ENCODE measurements at regions not wholly inside any gene's neighbourhood (a gene's known extent, or its start where the extent isn't known, plus 50 kb on each side); places are given as distances from the start of the nearest gene placed in this dataset.

DNA sequence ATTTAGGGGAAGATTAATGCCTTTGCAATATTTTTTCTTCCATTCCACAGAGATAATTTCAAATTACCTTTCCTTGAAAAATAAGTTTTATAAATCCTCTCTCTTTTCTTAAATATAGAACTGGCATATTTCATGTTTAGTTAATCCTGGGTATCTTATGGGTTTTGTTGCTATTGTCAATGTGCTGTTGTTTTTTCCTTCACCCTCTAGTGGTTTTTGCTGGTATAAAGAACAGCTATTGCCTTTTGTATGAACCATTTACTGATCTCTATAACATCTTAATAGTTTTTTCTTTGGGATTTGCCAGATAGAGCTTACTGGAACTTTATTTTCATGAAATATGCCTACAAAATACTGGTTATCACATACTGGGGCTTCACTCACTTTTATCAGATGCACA is 359.6 kb upstream of the DPPA4 start:
- H3K27me3 ChIP-seq (replicated peaks in 1 of 2; ENCODE audit: control insufficient read depth in 2 of 2, insufficient read depth in 2 of 2, low read length in 1 of 2), result no peaks in the 10 kb centered on the region
- no peak overlapping the region for H3K4me3 ChIP-seq
- H3K9ac ChIP-seq (ENCODE audit: control insufficient read depth, insufficient read depth, low read length), result no peak overlapping the region
- CTCF ChIA-PET, result no interaction called here
- H3K4me1 ChIP-seq (ENCODE audit: control insufficient read depth, insufficient read depth, low read length), result no peaks in the 10 kb centered on the region
- H4K20me1 ChIP-seq (ENCODE audit: control insufficient read depth, insufficient read depth), result no peaks in the 10 kb centered on the region
- no peak overlapping the region for H2AFZ ChIP-seq (ENCODE audit: control insufficient read depth, low read depth, low read length)
- H3K79me2 ChIP-seq (ENCODE audit: control insufficient read depth, insufficient read depth, low read length), result no peaks in the 10 kb centered on the region
- intact Hi-C loops (cut with micrococcal nuclease; ENCODE audit: unreplicated experiment), result no loop called here
- DNase-seq (ENCODE audit: low read depth, low spot score) (no peak), FAIRE-seq (no peak), ATAC-seq (no peak)
- RAD21 ChIA-PET (ENCODE audit: unreplicated experiment), result no interaction called here
- POLR2A ChIA-PET, result no interaction called here
- no TSS peak for BruUV-seq (replicated peaks)
- no peaks in the 10 kb centered on the region for H3K36me3 ChIP-seq (ENCODE audit: control insufficient read depth in 2 of 2, insufficient read depth in 2 of 2, low read length in 1 of 2)
- in situ Hi-C loops (cut with MboI), result no loop called here
- SMC1A ChIA-PET (ENCODE audit: uncharacterized antibody, unreplicated experiment), result no interaction called here
- no peak overlapping the region for H3K27ac ChIP-seq (ENCODE audit: control insufficient read depth, insufficient read depth)
- no peaks in the 10 kb centered on the region for H3K9me3 ChIP-seq (replicated peaks; ENCODE audit: control insufficient read depth, insufficient read depth, low read length)
- no peak overlapping the region for H3K4me2 ChIP-seq (ENCODE audit: control insufficient read depth, insufficient read depth)
- TF ChIP-seq POLR2AphosphoS5 (IDR thresholded peaks at IDR 0.05; ENCODE audit: low read length) (no peak), KAT2A (conservative IDR thresholded peaks at IDR 0.05; ENCODE audit: control insufficient read depth, low read depth, low read length) (no peak), IRF4 (IDR thresholded peaks at IDR 0.05; ENCODE audit: low read depth, low read length) (no peak), IKZF2 (IDR thresholded peaks at IDR 0.05) (no peak)
- TF ChIP-seq, protein P1, sequence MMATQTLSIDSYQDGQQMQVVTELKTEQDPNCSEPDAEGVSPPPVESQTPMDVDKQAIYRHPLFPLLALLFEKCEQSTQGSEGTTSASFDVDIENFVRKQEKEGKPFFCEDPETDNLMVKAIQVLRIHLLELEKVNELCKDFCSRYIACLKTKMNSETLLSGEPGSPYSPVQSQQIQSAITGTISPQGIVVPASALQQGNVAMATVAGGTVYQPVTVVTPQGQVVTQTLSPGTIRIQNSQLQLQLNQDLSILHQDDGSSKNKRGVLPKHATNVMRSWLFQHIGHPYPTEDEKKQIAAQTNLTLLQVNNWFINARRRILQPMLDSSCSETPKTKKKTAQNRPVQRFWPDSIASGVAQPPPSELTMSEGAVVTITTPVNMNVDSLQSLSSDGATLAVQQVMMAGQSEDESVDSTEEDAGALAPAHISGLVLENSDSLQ (IDR thresholded peaks at IDR 0.05), result no peak
- TF ChIP-seq, protein P2, sequence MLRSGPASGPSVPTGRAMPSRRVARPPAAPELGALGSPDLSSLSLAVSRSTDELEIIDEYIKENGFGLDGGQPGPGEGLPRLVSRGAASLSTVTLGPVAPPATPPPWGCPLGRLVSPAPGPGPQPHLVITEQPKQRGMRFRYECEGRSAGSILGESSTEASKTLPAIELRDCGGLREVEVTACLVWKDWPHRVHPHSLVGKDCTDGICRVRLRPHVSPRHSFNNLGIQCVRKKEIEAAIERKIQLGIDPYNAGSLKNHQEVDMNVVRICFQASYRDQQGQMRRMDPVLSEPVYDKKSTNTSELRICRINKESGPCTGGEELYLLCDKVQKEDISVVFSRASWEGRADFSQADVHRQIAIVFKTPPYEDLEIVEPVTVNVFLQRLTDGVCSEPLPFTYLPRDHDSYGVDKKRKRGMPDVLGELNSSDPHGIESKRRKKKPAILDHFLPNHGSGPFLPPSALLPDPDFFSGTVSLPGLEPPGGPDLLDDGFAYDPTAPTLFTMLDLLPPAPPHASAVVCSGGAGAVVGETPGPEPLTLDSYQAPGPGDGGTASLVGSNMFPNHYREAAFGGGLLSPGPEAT (IDR thresholded peaks at IDR 0.05; ENCODE audit: low read depth), result no peak
- TF ChIP-seq, protein P3, sequence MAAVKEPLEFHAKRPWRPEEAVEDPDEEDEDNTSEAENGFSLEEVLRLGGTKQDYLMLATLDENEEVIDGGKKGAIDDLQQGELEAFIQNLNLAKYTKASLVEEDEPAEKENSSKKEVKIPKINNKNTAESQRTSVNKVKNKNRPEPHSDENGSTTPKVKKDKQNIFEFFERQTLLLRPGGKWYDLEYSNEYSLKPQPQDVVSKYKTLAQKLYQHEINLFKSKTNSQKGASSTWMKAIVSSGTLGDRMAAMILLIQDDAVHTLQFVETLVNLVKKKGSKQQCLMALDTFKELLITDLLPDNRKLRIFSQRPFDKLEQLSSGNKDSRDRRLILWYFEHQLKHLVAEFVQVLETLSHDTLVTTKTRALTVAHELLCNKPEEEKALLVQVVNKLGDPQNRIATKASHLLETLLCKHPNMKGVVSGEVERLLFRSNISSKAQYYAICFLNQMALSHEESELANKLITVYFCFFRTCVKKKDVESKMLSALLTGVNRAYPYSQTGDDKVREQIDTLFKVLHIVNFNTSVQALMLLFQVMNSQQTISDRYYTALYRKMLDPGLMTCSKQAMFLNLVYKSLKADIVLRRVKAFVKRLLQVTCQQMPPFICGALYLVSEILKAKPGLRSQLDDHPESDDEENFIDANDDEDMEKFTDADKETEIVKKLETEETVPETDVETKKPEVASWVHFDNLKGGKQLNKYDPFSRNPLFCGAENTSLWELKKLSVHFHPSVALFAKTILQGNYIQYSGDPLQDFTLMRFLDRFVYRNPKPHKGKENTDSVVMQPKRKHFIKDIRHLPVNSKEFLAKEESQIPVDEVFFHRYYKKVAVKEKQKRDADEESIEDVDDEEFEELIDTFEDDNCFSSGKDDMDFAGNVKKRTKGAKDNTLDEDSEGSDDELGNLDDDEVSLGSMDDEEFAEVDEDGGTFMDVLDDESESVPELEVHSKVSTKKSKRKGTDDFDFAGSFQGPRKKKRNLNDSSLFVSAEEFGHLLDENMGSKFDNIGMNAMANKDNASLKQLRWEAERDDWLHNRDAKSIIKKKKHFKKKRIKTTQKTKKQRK (IDR thresholded peaks at IDR 0.05; ENCODE audit: low read depth, low read length), result no peak
- TF ChIP-seq, protein P4, sequence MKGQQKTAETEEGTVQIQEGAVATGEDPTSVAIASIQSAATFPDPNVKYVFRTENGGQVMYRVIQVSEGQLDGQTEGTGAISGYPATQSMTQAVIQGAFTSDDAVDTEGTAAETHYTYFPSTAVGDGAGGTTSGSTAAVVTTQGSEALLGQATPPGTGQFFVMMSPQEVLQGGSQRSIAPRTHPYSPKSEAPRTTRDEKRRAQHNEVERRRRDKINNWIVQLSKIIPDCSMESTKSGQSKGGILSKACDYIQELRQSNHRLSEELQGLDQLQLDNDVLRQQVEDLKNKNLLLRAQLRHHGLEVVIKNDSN (IDR thresholded peaks at IDR 0.05; ENCODE audit: borderline replicate concordance, extremely low read length, insufficient read depth, low read depth, low read length), result no peak
- TF ChIP-seq, protein P5, sequence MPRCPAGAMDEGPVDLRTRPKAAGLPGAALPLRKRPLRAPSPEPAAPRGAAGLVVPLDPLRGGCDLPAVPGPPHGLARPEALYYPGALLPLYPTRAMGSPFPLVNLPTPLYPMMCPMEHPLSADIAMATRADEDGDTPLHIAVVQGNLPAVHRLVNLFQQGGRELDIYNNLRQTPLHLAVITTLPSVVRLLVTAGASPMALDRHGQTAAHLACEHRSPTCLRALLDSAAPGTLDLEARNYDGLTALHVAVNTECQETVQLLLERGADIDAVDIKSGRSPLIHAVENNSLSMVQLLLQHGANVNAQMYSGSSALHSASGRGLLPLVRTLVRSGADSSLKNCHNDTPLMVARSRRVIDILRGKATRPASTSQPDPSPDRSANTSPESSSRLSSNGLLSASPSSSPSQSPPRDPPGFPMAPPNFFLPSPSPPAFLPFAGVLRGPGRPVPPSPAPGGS (IDR thresholded peaks at IDR 0.05; ENCODE audit: borderline replicate concordance, insufficient read depth, low read depth, low read length, poor library complexity, severe bottlenecking), result no peak
- TF ChIP-seq, protein P6, sequence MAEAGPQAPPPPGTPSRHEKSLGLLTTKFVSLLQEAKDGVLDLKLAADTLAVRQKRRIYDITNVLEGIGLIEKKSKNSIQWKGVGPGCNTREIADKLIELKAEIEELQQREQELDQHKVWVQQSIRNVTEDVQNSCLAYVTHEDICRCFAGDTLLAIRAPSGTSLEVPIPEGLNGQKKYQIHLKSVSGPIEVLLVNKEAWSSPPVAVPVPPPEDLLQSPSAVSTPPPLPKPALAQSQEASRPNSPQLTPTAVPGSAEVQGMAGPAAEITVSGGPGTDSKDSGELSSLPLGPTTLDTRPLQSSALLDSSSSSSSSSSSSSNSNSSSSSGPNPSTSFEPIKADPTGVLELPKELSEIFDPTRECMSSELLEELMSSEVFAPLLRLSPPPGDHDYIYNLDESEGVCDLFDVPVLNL (IDR thresholded peaks at IDR 0.05; ENCODE audit: low read depth, low read length), result no peak
- TF ChIP-seq, protein P7, sequence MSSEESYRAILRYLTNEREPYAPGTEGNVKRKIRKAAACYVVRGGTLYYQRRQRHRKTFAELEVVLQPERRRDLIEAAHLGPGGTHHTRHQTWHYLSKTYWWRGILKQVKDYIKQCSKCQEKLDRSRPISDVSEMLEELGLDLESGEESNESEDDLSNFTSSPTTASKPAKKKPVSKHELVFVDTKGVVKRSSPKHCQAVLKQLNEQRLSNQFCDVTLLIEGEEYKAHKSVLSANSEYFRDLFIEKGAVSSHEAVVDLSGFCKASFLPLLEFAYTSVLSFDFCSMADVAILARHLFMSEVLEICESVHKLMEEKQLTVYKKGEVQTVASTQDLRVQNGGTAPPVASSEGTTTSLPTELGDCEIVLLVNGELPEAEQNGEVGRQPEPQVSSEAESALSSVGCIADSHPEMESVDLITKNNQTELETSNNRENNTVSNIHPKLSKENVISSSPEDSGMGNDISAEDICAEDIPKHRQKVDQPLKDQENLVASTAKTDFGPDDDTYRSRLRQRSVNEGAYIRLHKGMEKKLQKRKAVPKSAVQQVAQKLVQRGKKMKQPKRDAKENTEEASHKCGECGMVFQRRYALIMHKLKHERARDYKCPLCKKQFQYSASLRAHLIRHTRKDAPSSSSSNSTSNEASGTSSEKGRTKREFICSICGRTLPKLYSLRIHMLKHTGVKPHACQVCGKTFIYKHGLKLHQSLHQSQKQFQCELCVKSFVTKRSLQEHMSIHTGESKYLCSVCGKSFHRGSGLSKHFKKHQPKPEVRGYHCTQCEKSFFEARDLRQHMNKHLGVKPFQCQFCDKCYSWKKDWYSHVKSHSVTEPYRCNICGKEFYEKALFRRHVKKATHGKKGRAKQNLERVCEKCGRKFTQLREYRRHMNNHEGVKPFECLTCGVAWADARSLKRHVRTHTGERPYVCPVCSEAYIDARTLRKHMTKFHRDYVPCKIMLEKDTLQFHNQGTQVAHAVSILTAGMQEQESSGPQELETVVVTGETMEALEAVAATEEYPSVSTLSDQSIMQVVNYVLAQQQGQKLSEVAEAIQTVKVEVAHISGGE (CRISPR knock-in tag; IDR thresholded peaks at IDR 0.05), result no peak

Measured in GM12878 (cell line).